ENCODE measurements at regions not wholly inside any gene's neighbourhood (a gene's known extent, or its start where the extent isn't known, plus 50 kb on each side); places are given as distances from the start of the nearest gene placed in this dataset.

DNA sequence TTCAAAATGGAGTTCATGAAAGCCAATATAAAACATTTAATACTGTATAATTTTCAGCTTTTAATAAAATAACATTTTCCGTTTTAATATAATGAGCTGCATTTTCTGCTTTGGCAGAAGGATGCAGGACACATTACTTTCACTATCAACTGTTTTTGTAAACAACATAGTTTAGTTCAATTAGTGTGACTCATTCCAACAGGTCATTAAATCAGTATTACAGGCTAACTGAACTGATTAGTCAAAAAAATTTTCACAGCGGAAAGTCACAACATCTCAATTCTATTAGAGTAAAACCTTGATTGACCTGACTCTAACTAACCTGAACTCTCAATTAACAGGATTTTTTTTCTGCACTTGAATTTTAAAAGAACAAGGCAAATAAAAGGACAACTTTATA is 151.2 kb upstream of the AMOT start:
- TF ChIP-seq, protein P1, sequence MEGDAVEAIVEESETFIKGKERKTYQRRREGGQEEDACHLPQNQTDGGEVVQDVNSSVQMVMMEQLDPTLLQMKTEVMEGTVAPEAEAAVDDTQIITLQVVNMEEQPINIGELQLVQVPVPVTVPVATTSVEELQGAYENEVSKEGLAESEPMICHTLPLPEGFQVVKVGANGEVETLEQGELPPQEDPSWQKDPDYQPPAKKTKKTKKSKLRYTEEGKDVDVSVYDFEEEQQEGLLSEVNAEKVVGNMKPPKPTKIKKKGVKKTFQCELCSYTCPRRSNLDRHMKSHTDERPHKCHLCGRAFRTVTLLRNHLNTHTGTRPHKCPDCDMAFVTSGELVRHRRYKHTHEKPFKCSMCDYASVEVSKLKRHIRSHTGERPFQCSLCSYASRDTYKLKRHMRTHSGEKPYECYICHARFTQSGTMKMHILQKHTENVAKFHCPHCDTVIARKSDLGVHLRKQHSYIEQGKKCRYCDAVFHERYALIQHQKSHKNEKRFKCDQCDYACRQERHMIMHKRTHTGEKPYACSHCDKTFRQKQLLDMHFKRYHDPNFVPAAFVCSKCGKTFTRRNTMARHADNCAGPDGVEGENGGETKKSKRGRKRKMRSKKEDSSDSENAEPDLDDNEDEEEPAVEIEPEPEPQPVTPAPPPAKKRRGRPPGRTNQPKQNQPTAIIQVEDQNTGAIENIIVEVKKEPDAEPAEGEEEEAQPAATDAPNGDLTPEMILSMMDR (IDR thresholded peaks at IDR 0.05), result no peak
- no peak for TF ChIP-seq POLR2A (IDR thresholded peaks at IDR 0.05)

Measured in right lobe of liver (tissue), 4 donors.